HL-60 (cell line): ENCODE measurements at regions not wholly inside any gene's neighbourhood (a gene's known extent, or its start where the extent isn't known, plus 50 kb on each side); places are given as distances from the start of the nearest gene placed in this dataset.

Experiments used
- CTCF ChIP-seq: IDR thresholded peaks from one replicate; pipeline ENCODE4 v1.5.1; 2011; ENCODE audit warnings: low read length, control low read depth, inconsistent platforms; ENCODE audit not compliant: insufficient read depth
- GABPA ChIP-seq: IDR thresholded peaks from 2 replicates; pipeline ENCODE4 v1.6.1; 2012; ENCODE audit warnings: low read depth
- POLR2AphosphoS5 ChIP-seq: IDR thresholded peaks from 2 replicates; pipeline ENCODE4 v1.6.1; 2012; ENCODE audit warnings: low read depth
- SPI1 ChIP-seq: IDR thresholded peaks from 2 replicates; pipeline ENCODE4 v1.6.1; 2012; ENCODE audit warnings: low read depth, mild to moderate bottlenecking, borderline replicate concordance

DNA sequence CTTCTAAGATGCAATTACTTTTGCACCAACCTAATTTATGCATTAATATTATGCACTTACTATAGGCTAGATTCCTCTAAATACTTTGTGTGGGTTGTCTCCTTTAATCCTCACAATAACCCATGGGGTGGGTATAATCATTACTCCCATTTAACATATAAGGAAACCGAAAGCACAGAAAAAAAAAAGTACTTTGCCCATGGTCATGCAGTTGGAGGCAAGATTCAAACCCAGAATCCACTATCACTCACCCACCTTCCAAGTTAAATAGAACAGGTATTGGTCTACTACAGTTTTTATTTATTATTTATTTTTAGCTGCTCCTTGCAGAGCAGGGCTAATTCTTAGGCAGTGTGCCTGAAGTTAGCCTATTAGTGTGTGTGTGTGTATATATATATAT, 76.6 kb upstream of the FZD7 start:
- TF ChIP-seq POLR2AphosphoS5 (no peak), SPI1 (no peak), CTCF (no peak), GABPA (no peak)
